Trophoblast cell (in vitro differentiated cells and primary cell): ENCODE measurements at regions not wholly inside any gene's neighbourhood (a gene's known extent, or its start where the extent isn't known, plus 50 kb on each side); places are given as distances from the start of the nearest gene placed in this dataset.
"Not testable (repeated sequence)": the region's sequence is repeated elsewhere in the genome, so short reads cannot be mapped to it uniquely, and the experiment has no call there.

ENCODE experiments used
- DNase-seq, 2 donors: peaks; one replicate each; pipeline ENCODE4 v3.0.0-alpha.2; 2016
- H2AFZ ChIP-seq: 2 replicates; pipeline ENCODE4 v1.6.1; 2013; ENCODE audit warnings: low read length, moderate library complexity, mild to moderate bottlenecking; ENCODE audit not compliant: insufficient read depth, poor library complexity
- H2AK5ac ChIP-seq: 2 replicates; pipeline ENCODE4 v1.6.1; 2013; ENCODE audit warnings: mild to moderate bottlenecking, low read length
- H2BK120ac ChIP-seq: 2 replicates; pipeline ENCODE4 v1.6.1; 2013; ENCODE audit warnings: low read length, mild to moderate bottlenecking, moderate library complexity; ENCODE audit not compliant: insufficient read depth, poor library complexity
- H2BK12ac ChIP-seq: 2 replicates; pipeline ENCODE4 v1.6.1; 2013; ENCODE audit warnings: mild to moderate bottlenecking, low read length, moderate library complexity
- H2BK5ac ChIP-seq: 2 replicates; pipeline ENCODE4 v1.6.1; 2013; ENCODE audit warnings: low read length, low read depth, moderate library complexity, mild to moderate bottlenecking; ENCODE audit not compliant: poor library complexity
- H3K14ac ChIP-seq: 2 replicates; pipeline ENCODE4 v1.6.1; 2013; ENCODE audit warnings: mild to moderate bottlenecking, low read length
- H3K18ac ChIP-seq: 2 replicates; pipeline ENCODE4 v1.6.1; 2013; ENCODE audit warnings: mild to moderate bottlenecking, low read length
- H3K23ac ChIP-seq: 2 replicates; pipeline ENCODE4 v1.6.1; 2013; ENCODE audit warnings: low read length
- H3K27ac ChIP-seq: 2 replicates; pipeline ENCODE4 v1.5.1; 2013; ENCODE audit warnings: low read depth, mild to moderate bottlenecking, inconsistent platforms, low read length, moderate library complexity
- H3K27me3 ChIP-seq: 2 replicates; pipeline ENCODE4 v1.6.1; 2013; ENCODE audit warnings: inconsistent platforms, mild to moderate bottlenecking, low read length, moderate library complexity; ENCODE audit not compliant: insufficient read depth
- H3K36me3 ChIP-seq, 2 experiments: 1 replicate in 1 of 2; 2 replicates in 1 of 2; pipeline ENCODE4 v1.6.1; 2013; ENCODE audit warnings: low read length in 2 of 2, mild to moderate bottlenecking in 2 of 2, moderate library complexity in 1 of 2; ENCODE audit not compliant: insufficient read depth in 2 of 2, control insufficient read depth in 1 of 2
- H3K4ac ChIP-seq: 2 replicates; pipeline ENCODE4 v1.6.1; 2013; ENCODE audit warnings: low read depth, mild to moderate bottlenecking, low read length, moderate library complexity
- H3K4me1 ChIP-seq, 2 experiments: 1 replicate in 1 of 2; 2 replicates in 1 of 2; pipeline ENCODE4 v1.6.1; 2013; ENCODE audit warnings: low read length in 2 of 2, mild to moderate bottlenecking in 2 of 2, moderate library complexity in 1 of 2; ENCODE audit not compliant: insufficient read depth in 2 of 2, control insufficient read depth in 1 of 2
- H3K4me2 ChIP-seq: 2 replicates; pipeline ENCODE4 v1.6.1; 2013; ENCODE audit warnings: inconsistent platforms, mild to moderate bottlenecking, low read length, moderate library complexity
- H3K4me3 ChIP-seq: 2 replicates; pipeline ENCODE4 v1.5.1; 2013; ENCODE audit warnings: mild to moderate bottlenecking, low read depth, low read length, inconsistent platforms
- H3K79me1 ChIP-seq: one replicate; pipeline ENCODE4 v1.6.1; 2013; ENCODE audit warnings: low read length
- H3K79me2 ChIP-seq: 2 replicates; pipeline ENCODE4 v1.6.1; 2013; ENCODE audit warnings: low read length, mild to moderate bottlenecking; ENCODE audit not compliant: control insufficient read depth, insufficient read depth, poor library complexity
- H3K9ac ChIP-seq: 2 replicates; pipeline ENCODE4 v1.6.1; 2013; ENCODE audit warnings: mild to moderate bottlenecking, low read length
- H3K9me3 ChIP-seq: 2 replicates; pipeline ENCODE4 v1.6.1; 2013; ENCODE audit warnings: low read depth, mild to moderate bottlenecking, control low read depth, inconsistent platforms, low read length; ENCODE audit not compliant: insufficient read depth
- H4K12ac ChIP-seq: 2 replicates; pipeline ENCODE4 v1.6.1; 2013; ENCODE audit warnings: low read depth, mild to moderate bottlenecking, low read length, moderate library complexity
- H4K8ac ChIP-seq: 2 replicates; pipeline ENCODE4 v1.6.1; 2013; ENCODE audit warnings: low read depth, mild to moderate bottlenecking, low read length, moderate library complexity
- H4K91ac ChIP-seq: one replicate; pipeline ENCODE4 v1.6.1; 2013; ENCODE audit warnings: low read depth, mild to moderate bottlenecking, low read length, moderate library complexity
- WGBS: extraction: QIAGEN DNeasy Blood & Tissue Kit; methylation state at CpG from one replicate; pipeline ENCODE4 v1.1.7; 2013; ENCODE audit warnings: missing lambda C conversion rate; ENCODE audit not compliant: insufficient read length, insufficient coverage; ENCODE audit errors: extremely low coverage; 5-methylcytosine and 5-hydroxymethylcytosine counted together

DNA sequence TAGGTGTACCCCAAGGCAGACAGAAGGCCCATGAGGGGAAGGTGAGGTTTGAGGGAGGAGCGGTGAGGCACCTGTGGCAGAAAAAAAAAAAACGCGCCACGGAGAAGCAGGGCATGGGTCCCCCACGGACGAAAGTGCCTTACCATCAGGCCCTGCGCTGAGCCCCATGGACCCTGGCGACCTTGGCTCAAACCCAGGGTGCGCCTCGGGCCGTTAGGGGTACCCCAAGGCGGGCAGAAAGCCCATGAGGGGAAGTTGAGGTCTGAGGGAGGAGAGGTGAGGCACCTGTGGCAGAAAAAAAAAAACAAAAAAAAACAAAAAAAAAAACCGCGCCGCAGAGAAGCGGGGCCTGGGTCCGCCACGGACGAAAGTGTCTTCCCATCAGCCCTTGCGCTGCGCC is 1576.7 kb downstream of the FOXD4L5 start:
- H2AK5ac ChIP-seq, H4K8ac ChIP-seq, DNase-seq, H3K4me3 ChIP-seq, H3K79me2 ChIP-seq, H3K14ac ChIP-seq, H3K4me2 ChIP-seq, H4K91ac ChIP-seq, H2BK12ac ChIP-seq, H2AFZ ChIP-seq, H3K27me3 ChIP-seq, H2BK5ac ChIP-seq, H3K27ac ChIP-seq, H3K23ac ChIP-seq, H4K12ac ChIP-seq, H2BK120ac ChIP-seq, H3K9me3 ChIP-seq, H3K9ac ChIP-seq, H3K79me1 ChIP-seq, H3K36me3 ChIP-seq, H3K18ac ChIP-seq, H3K4ac ChIP-seq, H3K4me1 ChIP-seq: not testable (repeated sequence)
- WGBS, result no CpG with 5 or more reads among the region's 21 CpGs

- not testable (repeated sequence) for H3K14ac ChIP-seq, H2BK120ac ChIP-seq, H4K91ac ChIP-seq, DNase-seq, H4K12ac ChIP-seq, H3K18ac ChIP-seq, H2AFZ ChIP-seq, H3K36me3 ChIP-seq, H3K27me3 ChIP-seq, H2BK5ac ChIP-seq, H3K4ac ChIP-seq, H3K9me3 ChIP-seq, H3K9ac ChIP-seq, H3K4me3 ChIP-seq, H3K4me1 ChIP-seq, H3K4me2 ChIP-seq, H4K8ac ChIP-seq, H3K79me1 ChIP-seq, H3K79me2 ChIP-seq, H2BK12ac ChIP-seq, H3K23ac ChIP-seq, H2AK5ac ChIP-seq, H3K27ac ChIP-seq
- no CpG with 5 or more reads among the region's 25 CpGs for WGBS
Measured at GRCh38 chr9:63704456-63704855, 1580.6 kb downstream of the FOXD4L5 start.

DNA sequence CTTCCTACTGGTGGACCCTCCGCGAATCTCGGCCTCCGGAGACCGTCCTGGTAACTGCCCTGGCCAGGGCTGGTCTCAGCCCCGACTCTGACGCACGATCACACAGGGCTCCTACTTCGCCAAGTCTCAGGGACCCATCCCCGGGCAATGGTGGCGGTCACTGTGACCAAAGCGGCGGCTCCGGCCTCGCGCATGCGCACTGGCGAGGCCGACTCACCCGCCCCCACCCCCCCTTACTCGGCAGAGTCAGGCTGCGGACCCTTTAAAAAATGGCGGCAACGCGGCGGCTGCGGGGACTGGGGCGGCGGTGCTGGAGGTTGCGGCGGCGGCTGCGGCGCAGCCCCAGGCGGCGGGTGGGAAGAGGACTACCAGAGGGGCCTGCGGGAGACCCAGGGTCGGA is 1581.3 kb downstream of the FOXD4L5 start:
- not testable (repeated sequence) for H3K9me3 ChIP-seq, H3K4me2 ChIP-seq
- WGBS, result no CpG with 5 or more reads among the region's 38 CpGs

GRCh38 chr9:63703138-63703665 is 1581.8 kb downstream of the FOXD4L5 start:
- not testable (repeated sequence) for H3K4me3 ChIP-seq, H3K79me2 ChIP-seq, H3K4me2 ChIP-seq, H3K14ac ChIP-seq, H3K27me3 ChIP-seq, H2AK5ac ChIP-seq, H2BK12ac ChIP-seq, H4K8ac ChIP-seq, H3K18ac ChIP-seq, DNase-seq, H4K91ac ChIP-seq, H3K9ac ChIP-seq, H3K4me1 ChIP-seq, H2BK120ac ChIP-seq, H3K4ac ChIP-seq, H3K36me3 ChIP-seq, H4K12ac ChIP-seq, H2AFZ ChIP-seq, H3K27ac ChIP-seq, H3K79me1 ChIP-seq, H3K9me3 ChIP-seq, H3K23ac ChIP-seq, H2BK5ac ChIP-seq
- WGBS, result no CpG with 5 or more reads among the region's 39 CpGs

More for the DNA sequence above, 1581.3 kb downstream of the FOXD4L5 start:
- H4K12ac ChIP-seq, H3K79me1 ChIP-seq, H3K18ac ChIP-seq, H2BK5ac ChIP-seq, H2BK12ac ChIP-seq, H3K4ac ChIP-seq, H4K91ac ChIP-seq, H2BK120ac ChIP-seq, H2AK5ac ChIP-seq, H3K79me2 ChIP-seq, H3K23ac ChIP-seq, H4K8ac ChIP-seq, H3K27me3 ChIP-seq, H3K27ac ChIP-seq, H3K4me1 ChIP-seq, H3K36me3 ChIP-seq, H2AFZ ChIP-seq, H3K4me3 ChIP-seq, H3K14ac ChIP-seq, H3K9ac ChIP-seq: not testable (repeated sequence)
- peak; percentile 9 to 36 for DNase-seq
